Body of pancreas (tissue), 4 donors: ENCODE measurements at regions not wholly inside any gene's neighbourhood (a gene's known extent, or its start where the extent isn't known, plus 50 kb on each side); places are given as distances from the start of the nearest gene placed in this dataset.

Source experiments
- POLR2A ChIP-seq, 3 donors: fragments of 450-650 bp; IDR thresholded peaks; one replicate each; pipeline ENCODE4 v1.6.1; 2016; ENCODE audit warnings: antibody characterized with exemption in 3 of 3, mild to moderate bottlenecking in 2 of 3
- TF ChIP-seq, protein P1 (sequence below), 7 experiments: fragments of 450-650 bp in 4 of 7; fragments of 200-600 bp in 3 of 7; sonication (generic) in 3 of 7; IDR thresholded peaks; one replicate each; pipeline ENCODE4 v1.5.1; 2016 to 2019; ENCODE audit warnings: antibody characterized with exemption in 7 of 7

DNA sequence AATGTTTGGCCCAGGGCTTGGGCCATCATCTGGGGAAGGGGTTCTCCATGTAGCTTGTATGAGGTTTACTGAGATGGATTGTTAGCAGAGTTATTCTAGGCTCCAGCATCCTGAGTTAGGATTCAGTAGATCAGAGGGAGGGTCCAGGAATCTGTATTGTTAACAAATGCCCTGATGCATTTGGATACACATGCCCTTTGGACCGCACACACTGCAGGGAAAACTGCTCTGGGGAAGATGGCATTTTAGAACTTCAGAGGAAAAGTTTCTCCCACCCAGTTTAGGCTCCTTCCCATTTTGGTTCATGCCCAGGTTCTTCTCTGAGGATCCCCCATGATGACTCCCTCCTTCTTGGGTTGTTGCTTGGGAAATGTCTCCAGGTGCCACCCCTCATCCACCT is 193.3 kb downstream of the KTN1 start:
- TF ChIP-seq, protein P1, sequence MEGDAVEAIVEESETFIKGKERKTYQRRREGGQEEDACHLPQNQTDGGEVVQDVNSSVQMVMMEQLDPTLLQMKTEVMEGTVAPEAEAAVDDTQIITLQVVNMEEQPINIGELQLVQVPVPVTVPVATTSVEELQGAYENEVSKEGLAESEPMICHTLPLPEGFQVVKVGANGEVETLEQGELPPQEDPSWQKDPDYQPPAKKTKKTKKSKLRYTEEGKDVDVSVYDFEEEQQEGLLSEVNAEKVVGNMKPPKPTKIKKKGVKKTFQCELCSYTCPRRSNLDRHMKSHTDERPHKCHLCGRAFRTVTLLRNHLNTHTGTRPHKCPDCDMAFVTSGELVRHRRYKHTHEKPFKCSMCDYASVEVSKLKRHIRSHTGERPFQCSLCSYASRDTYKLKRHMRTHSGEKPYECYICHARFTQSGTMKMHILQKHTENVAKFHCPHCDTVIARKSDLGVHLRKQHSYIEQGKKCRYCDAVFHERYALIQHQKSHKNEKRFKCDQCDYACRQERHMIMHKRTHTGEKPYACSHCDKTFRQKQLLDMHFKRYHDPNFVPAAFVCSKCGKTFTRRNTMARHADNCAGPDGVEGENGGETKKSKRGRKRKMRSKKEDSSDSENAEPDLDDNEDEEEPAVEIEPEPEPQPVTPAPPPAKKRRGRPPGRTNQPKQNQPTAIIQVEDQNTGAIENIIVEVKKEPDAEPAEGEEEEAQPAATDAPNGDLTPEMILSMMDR (IDR thresholded peaks at IDR 0.05) = no peak
- no peak for TF ChIP-seq POLR2A (IDR thresholded peaks at IDR 0.05)
